RKO (cell line): ENCODE measurements at regions not wholly inside any gene's neighbourhood (a gene's known extent, or its start where the extent isn't known, plus 50 kb on each side); places are given as distances from the start of the nearest gene placed in this dataset.

Experiments used
- DNase-seq: peaks from one replicate; pipeline ENCODE4 v3.0.0-alpha.2; 2016; ENCODE audit warnings: low spot score

DNA sequence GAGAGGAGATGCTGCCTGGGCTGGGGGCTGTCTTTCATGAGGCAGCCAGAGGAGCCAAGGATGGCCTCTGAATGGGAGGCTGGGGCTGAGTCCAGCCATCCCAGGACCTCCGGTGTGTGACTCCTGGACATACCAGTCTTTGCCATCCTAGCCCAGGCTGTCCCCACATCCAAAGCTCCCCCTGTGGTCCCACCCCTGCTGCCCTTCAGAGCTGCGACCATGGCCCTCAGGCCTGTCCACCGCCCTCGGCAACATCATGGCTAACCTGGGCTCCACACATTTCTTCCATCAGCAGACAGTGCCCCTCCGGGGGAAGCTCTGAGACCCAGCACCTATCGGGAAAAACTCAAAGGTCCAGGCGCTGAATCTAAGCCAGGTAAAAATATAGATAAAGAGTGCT is 324.4 kb downstream of the MN1 start:
- no peak for DNase-seq

DNA sequence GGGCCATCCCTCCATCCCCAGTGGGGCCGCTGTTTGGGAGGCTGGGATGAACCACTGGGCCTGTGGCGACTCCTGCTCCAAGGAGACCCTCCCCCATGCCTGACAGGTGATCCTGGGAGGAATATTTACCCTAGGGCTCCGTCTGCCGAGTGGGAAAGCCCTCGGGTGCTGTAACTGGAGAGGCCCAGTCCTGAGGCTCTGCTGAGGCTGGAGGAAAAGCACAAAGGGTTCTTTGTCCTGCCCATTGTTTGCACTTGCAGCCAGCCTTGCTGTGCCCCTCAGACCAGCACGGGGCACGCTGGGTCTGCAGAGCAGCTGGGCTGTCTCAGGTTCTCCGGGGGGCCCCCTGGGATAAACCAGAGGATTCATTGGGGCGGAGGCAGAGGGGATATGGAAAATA is 321.1 kb downstream of the MN1 start:
- DNase-seq = no peak

DNA sequence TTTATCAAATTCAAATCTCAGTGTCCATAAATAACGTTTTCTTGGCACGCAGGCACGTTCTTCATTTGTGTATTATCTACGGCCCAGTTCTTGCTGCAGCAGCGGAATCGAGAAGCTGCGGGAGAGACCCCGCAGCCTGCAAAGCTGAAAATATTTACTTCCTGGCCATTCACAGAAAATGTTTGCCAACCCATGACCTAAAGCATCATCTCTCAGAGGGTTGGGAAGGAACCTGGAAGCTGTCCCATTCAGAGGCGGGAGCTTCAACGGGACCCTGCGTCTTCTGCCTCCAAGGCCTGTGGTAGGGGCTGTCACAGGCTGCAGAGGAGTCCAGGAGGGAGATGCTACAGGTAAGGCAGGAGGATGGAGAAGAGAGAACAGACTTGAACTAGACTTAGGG is 319.2 kb downstream of the MN1 start:
- no peak for DNase-seq

DNA sequence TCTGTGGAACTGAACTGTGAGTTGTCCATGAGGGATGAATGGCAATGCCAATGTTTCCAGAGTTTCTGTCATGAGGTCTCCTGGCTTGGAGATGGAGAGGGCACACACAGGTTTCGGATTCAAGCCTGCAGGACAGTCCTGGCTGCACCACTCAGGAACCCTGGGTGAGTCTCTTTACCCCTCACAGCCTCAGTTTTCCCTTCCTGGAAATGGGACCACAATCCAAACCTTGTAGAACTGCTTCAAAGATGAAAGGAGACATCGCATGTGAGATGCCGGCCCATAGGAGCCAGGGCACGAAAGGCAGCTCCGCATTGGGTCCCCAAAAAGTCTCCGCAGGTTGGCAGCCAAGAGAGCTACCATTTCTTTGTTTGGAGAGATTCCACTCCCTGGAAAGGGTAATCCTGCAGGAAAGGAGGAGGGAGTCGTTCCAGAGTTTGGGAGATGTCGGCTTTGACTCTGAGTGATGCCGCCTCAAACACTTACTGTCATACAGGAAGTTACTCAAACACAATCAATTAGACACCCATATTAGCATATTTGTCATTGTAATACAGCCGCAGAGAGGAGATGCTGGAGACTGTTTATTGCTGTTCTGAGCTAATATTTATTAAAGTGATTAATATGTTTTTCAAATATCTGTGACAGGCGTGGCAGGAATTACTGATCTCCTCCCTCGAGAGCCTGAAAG is 318.3 kb downstream of the MN1 start:
- no peak for DNase-seq

DNA sequence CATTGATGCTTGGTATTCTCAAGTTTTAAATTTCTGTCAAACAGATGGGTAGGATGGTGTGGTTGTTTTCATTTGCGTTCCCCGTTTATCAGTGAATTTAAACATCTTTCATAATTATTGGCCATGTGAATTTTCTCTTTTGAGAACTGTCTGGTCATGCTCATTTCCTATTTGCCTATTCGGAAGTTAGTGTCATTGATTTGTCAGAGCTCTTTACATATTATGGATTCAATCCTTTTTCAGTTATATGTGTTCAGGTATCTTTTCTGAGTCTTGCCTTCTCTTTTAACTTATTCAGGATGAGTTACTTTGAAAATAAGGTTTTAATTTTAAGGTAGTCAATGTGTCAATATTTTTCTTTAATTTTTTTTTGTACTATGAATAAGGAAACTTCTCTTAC is 315.7 kb downstream of the MN1 start:
- DNase-seq = no peak

DNA sequence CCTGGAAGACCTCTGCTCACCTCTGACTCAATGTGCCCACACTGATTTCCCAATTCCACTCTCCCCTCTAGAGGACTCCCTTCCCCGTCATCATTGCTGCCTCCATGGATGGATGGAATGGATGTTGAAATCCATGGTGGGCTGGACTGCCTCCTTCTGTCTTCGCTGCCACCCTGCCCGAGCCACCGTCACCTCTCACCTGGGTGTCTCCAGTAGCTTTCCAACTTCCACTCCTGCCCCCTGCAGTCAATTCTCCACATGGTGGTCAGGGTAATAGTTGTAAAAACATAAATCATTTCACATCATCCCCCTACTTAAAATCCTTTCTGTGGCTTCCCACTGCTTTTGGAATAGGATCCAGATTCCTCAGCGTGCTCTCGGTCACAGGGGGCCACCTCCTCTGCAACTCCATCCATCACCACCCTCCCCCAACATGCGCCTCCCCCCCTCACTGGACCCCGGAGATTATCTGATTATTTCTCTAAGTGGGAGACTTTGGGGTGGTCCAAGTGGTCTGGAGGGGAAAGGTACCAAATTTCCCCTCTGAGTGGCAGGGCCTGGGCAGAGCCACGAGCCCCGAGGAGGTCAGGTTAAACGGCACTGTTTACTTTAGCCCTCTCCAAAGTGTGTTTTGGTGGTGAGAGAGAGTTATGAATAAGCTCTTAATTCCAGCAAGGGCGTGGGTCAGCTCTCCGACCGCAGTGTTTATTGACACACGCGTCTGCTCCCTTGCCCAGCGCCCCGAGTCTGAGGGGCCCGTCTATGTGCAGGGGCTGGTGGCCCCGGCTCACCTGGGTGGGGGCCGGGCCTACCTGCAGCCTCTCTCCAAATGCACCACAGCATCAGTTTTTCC is 313.7 kb downstream of the MN1 start:
- no peak for DNase-seq

DNA sequence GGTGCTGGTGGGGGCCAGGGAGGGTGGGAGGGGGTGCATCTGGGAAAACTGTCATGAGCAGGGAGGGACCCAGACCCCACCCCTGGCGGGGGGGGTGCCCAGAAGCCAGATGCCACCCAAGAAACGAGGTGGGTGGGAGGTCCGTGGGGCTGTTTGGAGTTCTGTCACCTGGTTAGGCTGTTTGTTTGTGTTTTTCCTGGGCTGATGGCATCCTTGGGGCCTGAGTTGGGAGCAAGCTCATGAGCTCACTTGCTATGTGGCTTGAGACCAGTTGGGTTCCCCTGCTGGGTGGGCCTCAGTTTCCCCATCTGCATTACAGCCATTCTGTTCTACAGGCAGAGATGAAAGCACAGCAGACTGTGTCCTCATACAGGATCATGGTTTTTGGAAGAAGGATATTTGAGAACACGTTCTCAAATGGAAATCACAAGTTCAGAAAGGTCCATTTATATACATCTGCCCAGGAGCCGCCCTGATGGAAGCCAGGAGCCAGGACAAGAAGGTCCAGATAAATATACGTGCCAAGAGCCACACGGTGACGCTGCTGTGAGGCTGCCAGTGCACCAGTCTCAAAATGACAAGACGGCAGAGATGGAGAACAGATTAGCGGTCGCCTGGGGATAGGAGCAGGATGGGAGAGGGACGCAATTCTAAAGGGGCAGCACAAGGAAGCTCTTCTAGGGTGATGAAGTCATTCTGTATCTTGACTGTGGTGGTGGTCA is 312.9 kb downstream of the MN1 start:
- no peak for DNase-seq

DNA sequence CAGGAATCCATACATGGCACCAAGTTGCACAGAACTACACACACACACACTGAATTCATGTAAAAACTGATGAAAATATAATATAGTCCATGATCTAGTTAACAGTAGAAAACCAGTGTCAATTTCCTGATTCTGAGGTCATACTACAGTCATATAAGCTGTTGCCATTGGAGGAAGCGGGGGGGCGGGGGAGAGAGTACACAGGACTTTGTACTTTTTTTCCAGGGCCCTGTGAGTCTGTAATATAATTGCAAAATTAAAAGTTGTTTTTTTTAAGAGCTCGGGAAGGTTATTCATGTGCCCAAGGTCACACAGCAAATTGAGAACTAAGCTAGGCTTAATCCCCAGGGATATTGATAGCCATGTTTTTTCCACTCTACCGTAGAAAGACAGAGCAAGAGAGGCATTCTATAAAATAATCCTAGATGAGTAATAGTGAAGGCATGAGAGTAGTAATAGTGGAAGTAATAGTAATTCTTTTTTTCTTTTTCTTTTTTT is 312.3 kb downstream of the MN1 start:
- peak; percentile 8 for DNase-seq

DNA sequence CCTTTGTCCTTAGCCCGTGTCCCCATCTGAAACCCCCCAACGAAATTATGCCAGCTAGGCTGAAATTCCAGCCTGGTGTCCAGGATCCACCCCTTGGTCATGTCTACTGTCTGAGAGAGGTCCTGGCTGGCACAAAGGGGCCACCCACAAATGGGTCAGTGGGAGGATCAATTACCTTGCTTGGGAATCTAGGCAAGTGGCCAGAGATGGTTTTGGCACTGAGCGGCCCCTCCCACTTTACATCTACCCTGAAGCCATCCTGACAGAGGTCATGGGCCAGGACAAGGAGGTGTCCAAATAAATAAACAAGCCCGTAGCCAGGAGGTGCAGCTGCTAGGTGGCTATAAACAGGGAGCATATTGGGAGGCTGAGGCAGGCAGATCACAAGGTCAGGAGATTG is 311.5 kb downstream of the MN1 start:
- DNase-seq = no peak

DNA sequence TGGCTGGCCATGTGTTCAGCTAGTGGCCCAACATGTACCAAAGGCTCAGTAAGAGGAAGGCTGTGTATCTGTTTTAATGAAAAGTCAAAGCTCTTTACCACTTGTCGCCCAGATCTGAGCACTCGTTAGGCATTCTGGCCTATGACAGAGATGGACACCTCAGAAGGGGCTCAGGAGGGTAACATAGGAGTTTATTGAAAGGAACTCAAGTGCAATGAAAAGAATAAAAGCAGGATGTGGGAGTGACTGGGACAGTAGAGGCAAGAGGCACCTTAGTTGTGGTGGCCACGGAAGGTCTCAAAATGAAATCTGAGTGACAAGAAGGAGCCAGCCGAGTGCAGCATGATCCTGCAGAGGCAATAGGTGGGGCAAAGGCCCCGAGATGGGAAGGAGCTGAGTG is 309.7 kb downstream of the MN1 start:
- no peak for DNase-seq

DNA sequence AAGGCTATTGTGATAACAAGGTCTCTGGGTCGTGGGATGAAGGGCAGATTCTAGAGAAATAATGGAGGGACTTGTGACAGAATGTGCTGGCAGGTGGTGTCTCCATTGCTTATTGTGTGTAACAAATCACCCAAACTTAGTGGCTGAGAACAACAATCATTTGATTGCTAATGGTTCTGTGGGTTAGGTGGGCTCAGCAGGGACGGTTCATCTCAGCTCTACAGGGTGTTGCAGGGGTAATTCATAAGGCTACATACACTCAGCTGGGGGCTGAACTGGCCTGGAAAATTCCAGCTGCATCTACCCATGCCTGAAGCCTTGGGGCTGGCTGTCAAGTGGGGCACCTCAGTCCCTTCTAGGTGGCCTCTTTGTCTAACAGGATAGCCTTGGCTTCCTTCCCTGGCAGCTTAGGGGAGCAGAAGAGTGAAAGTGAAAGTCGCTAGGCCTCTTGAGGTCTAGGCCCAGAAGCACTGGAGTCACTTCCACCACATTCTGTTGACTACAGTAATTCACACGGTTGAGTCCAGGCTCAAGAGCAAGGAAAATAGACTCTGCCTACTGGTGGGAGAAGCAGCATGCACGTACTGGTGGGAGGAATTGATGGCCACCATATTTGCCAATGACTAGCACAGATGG is 308.9 kb downstream of the MN1 start:
- DNase-seq = no peak

DNA sequence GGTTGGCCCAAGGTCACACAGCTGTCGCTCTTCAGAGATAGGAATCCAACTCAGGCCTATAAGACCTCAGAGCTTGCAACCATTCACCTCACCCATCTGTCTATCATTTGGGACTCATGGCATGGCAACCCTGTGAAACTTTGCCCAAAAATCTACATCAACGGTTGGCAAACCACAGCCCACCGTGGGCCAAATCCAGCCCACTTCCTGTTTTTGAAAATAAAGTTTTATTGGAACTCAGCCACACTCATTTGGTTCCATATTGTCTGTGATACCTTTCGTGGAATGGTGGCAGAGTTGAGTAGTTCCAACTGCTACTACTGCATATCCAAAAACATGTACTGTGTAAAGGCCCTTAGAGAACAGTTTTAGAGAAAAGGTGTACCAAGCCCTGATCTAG is 307.8 kb downstream of the MN1 start:
- no peak for DNase-seq

DNA sequence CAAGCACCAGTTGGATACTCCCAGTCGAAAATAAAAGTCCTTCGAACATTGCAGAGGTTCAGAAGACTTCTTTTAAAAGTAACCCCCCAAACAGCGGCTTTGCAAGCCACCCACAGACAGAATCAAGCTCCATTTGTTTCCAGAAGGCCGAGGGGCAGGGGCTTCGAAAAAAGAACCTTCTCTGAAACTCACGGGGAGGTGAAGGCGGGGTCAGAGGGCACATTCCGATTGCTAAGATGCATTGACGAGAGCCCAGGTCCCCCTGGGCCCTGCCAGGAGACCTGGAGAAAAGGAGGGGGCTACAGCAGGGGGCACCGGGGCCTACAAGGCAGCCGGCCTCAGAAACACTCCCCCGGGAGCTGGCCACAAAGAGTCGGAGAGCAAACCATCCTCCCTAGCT is 306.8 kb downstream of the MN1 start:
- no peak for DNase-seq

DNA sequence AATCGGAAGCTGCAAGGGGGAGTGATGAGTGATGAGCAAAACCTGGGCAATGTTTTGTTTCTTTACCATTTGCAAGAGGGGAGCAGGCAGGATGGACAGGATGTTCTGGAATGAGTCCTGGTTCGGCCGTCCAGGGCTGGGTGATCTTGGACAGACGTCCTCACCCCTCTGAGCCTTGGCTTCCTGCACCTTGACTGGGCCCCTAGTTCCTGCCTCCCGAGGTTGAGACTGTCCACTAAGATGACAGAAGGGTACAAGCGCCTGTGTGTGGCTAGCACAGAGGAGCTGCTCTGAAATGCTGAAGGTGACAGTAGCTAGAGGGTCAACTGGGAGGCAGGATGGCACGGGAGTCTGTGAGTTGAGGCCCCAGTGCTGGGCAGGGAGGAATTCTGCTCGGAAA is 306.2 kb downstream of the MN1 start:
- DNase-seq = no peak

DNA sequence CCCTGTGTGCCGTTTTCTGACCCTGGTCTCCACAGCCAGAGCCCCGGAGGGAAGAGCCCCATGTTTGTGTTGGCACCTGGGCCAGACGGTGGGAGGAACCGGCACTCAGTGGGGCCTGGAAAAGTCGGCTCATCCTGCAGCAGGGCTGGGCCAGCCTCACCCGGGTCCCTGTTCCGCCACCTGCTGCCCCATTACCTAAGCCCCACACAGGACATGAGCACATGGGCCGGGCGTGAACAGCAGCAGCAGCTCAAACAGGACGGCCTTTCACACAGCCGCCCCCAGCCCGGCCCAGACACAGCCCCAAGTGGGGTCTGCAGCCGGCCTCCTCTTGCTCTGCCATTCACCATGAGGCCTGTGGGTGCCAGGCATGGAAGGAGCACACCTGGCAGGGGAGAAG is 302.4 kb downstream of the MN1 start:
- DNase-seq = no peak

DNA sequence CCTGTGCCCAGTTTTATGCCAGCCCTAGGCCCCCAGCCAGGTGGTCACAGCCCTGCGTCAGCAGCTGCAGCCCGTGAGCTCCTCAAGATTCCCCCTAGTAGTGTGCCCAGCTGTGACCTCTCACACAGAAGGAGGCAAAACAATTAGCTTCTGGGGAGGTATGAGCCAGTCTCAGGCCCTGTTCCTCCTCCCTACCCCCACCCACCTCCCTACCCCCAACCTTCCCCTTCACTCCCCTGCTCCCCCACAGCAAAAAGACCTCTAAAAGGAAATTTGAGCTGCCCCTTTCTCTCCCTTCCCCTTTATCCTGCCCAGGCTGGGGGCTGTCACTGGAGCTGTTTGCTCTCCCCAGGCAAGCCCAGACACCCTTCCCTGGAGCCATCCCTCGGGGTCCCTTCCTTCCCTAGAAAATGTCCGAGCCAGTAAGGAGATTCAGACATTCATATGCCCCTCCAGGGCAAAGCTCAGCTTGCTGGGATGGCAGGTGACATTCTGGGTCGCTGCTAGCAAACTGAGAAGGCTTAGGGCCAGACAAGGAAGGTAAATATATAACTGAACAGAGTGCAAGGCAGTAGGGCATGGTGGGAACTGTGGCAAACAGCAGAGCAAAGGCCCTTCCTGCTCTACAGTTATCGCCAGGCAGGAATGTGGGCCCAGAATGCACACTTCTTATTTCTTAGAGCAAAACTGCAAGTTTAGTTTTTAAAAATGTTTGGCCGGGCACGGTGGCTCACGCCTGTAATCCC is 300.2 kb downstream of the MN1 start:
- no peak for DNase-seq

DNA sequence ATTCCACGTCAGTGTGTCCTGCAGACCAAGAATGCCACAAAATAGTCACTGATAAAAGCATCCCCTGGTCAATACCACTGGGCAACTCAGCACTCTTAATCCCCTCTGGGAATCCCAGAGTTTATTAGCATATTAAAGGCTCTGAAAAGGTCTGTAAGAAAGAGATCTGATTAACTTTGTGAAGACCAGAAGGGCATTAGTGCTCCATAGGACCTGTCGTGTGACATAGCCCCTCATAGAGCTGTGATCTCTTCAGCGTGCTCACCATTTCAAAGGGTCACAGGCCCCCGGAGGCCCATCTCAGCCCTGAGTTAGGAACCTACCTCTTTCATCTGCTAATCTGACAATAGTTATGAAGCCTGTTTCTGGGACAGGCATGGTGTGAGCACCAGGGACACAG is 299.2 kb downstream of the MN1 start:
- no peak for DNase-seq

DNA sequence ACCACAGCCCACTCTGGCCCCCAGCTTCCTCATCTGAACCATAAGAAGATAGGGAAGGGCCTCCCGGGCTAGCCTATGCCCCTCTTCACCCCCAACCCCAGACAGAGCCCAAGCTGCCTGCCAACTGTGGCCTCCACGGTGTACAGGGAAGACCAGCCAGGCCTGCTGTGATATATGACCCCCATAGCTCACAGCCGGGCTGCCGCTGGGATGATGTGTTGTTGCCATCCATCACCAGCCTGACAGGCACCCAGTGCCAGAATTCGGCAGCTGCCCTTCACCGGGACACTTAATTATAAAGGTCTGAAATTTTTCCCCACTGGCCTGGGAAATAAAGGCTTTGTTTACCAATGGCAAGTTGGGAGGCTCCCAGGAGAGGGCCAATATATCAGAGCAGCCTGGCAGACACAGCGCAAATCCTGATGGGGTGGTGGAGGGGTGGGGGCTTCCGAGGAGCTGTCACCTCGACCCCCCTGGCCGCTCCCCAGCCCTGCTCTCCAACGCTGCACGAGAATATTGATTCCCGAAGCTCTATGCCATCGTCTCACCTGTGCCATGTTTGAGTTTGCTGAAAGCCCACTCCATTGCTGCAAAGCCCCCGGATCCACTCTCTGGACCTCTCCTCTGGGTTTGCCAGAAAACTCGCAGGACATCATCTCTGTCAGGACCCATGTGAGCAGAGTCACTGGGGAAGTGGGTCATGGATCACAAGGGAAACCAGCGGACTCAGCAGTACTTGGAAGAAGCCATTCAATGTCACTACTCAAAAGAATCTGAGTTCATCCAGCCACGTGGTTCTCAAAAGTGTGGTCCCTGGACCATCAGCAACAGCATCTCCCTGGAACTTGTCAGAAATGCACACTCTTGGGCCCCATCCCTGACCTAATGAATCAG is 296.9 kb downstream of the MN1 start:
- no peak for DNase-seq

DNA sequence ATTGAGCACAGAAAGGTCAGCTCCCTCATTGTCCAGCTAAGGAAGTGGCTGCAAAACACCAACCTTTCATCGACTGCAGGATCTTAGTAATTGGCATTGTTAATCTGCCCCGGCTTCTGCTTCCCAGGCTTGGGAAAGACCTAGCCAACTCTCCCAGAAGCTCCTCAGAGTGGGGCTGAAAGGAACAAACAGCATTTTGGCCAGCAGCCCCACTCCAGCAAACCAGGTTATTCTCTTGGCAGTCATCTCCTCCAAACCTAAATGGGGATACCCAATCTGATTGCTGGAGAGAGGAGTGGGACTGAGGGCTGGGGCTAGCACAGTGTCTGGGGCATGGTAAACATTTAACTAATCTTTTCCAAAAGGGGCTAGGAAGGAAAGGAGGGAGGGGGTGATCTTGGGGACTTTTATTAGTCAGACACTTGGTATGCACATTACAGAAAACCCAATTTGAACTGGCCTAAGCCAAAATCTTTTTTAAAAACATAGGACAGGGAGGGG is 294.4 kb downstream of the MN1 start:
- DNase-seq = no peak

DNA sequence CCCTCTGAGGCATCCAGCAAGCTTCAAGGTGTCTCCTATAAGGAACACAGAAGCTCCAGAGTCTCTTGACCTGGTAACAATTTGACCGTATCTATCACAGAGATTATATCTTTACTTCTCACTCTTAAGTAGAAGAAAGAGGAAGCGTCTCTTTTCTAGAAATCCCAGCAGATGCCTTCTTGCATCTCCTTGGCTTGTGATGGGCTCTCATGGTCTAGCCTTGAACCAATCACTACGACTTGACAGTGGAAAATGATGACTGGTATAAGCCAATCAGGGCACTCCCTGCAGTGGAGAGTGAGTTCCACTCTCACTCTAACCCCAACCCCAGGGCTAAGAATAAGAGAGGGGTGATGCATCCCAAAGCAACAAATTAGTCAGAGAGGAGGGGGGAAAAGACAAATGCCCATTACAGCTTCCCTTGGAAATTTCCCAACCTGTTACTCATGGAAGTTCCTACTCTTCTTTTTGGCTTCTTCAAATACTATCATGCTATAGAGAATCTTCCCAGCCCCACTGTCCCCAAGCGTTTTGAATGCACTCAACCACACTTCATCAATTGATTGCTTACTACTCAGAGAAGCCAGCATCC is 293.5 kb downstream of the MN1 start:
- no peak for DNase-seq
